ENCODE measurements at regions not wholly inside any gene's neighbourhood (a gene's known extent, or its start where the extent isn't known, plus 50 kb on each side); places are given as distances from the start of the nearest gene placed in this dataset.

GRCh38 chr4:34035225-34035624, 2209.1 kb downstream of the ARAP2 start:
- Histone ChIP-seq H3K27me3 (no peaks in the 10 kb centered on the region), H3K9me3 (replicated peaks in 1 of 3) (no peaks in the 10 kb centered on the region), H3K27ac (no peak overlapping the region), H3K4me1 (replicated peaks in 1 of 2) (no peaks in the 10 kb centered on the region), H3K36me3 (replicated peaks in 1 of 2) (no peaks in the 10 kb centered on the region), H3K4me3 (no peak overlapping the region)
- 65 to 81% (median 69%) methylated on average over 1 of the region's 1 CpG for WGBS, 4 donors
- TF ChIP-seq, protein P1, sequence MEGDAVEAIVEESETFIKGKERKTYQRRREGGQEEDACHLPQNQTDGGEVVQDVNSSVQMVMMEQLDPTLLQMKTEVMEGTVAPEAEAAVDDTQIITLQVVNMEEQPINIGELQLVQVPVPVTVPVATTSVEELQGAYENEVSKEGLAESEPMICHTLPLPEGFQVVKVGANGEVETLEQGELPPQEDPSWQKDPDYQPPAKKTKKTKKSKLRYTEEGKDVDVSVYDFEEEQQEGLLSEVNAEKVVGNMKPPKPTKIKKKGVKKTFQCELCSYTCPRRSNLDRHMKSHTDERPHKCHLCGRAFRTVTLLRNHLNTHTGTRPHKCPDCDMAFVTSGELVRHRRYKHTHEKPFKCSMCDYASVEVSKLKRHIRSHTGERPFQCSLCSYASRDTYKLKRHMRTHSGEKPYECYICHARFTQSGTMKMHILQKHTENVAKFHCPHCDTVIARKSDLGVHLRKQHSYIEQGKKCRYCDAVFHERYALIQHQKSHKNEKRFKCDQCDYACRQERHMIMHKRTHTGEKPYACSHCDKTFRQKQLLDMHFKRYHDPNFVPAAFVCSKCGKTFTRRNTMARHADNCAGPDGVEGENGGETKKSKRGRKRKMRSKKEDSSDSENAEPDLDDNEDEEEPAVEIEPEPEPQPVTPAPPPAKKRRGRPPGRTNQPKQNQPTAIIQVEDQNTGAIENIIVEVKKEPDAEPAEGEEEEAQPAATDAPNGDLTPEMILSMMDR (IDR thresholded peaks at IDR 0.05) = no peak
- no peak for TF ChIP-seq POLR2A (IDR thresholded peaks at IDR 0.05)
- intact Hi-C loops (cut with DNase I) = no loop called here
- DNase-seq = no peak

DNA sequence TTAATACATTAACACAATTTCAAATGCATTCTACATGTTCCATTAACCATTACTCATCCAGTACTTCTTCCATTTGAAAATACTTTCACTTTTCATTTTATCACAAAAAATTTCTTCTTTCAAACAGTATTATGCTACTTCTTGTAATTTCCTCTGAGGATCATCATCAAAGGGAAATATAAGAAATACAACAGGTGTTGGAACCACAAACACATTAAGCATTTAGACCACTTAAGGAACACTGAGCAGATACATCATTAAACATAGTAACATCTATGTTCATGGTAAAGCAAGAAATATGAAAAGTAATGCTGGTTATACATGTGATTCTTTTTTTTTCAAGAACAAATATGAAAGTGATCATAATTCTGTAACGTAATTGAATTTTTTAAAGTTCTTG, 2207.0 kb downstream of the ARAP2 start:
- intact Hi-C loops (cut with DNase I) = no loop called here
- H3K27ac ChIP-seq = no peak overlapping the region

DNA sequence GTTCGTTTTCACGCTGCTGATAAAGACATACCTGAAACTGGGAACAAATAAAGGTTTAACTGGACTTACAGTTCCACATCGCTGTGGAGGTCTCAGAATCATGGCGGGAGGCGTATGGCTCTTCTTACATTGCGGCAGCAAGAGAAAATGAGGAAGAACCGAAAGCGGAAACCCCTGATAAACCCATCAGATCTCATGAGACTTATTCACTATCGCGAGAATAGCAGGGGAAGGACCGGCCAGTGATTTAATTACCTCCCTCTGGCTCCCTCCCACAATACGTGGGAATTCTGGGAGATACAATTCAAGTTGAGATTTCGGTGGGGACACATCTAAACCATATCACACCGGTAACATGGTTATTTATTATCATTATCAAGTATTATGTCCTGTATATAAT, 2204.5 kb downstream of the ARAP2 start:
- no peaks in the 10 kb centered on the region for H3K9me3 ChIP-seq (replicated peaks in 1 of 3)
- no peaks in the 10 kb centered on the region for H3K27me3 ChIP-seq
- no peaks in the 10 kb centered on the region for H3K36me3 ChIP-seq (replicated peaks in 1 of 2)
- no peak overlapping the region for H3K27ac ChIP-seq
- H3K4me3 ChIP-seq = no peak overlapping the region
- no peak for DNase-seq
- H3K4me1 ChIP-seq (replicated peaks in 1 of 2) = no peaks in the 10 kb centered on the region
- TF ChIP-seq, protein P1 (IDR thresholded peaks at IDR 0.05) = no peak
- 82 to 95% (median 90%) methylated on average over 14 of the region's 14 CpGs for WGBS, 4 donors
- intact Hi-C loops (cut with DNase I) = no loop called here

More for the DNA sequence above, 2207.0 kb downstream of the ARAP2 start:
- H3K4me1 ChIP-seq (replicated peaks in 1 of 2) = no peaks in the 10 kb centered on the region
- H3K4me3 ChIP-seq = no peak overlapping the region
- no peaks in the 10 kb centered on the region for H3K36me3 ChIP-seq (replicated peaks in 1 of 2)
- no peaks in the 10 kb centered on the region for H3K27me3 ChIP-seq
- TF ChIP-seq, protein P1 (IDR thresholded peaks at IDR 0.05) = no peak
- no peak for TF ChIP-seq POLR2A (IDR thresholded peaks at IDR 0.05)
- DNase-seq = no peak
- no peaks in the 10 kb centered on the region for H3K9me3 ChIP-seq (replicated peaks in 1 of 3)
- 61 to 81% (median 72%) methylated on average over 1 of the region's 1 CpG for WGBS, 4 donors

- intact Hi-C loops (cut with DNase I) = no loop called here
- WGBS, 4 donors = 86 to 96% (median 89%) methylated on average over 1 of the region's 1 CpG
- Histone ChIP-seq H3K36me3 (replicated peaks in 1 of 2) (no peaks in the 10 kb centered on the region), H3K4me3 (no peak overlapping the region), H3K9me3 (replicated peaks in 1 of 3) (no peaks in the 10 kb centered on the region), H3K27ac (no peak overlapping the region), H3K27me3 (no peaks in the 10 kb centered on the region), H3K4me1 (replicated peaks in 1 of 2) (no peaks in the 10 kb centered on the region)
- peak in 1 of 7 donors; percentile 6 for DNase-seq
- TF ChIP-seq, protein P1 (IDR thresholded peaks at IDR 0.05) = no peak
- TF ChIP-seq POLR2A (IDR thresholded peaks at IDR 0.05) = no peak
Observed at GRCh38 chr4:34043131-34043530, 2201.2 kb downstream of the ARAP2 start.

All from adrenal gland (tissue), 9 donors.